ENCODE measurements at regions not wholly inside any gene's neighbourhood (a gene's known extent, or its start where the extent isn't known, plus 50 kb on each side); places are given as distances from the start of the nearest gene placed in this dataset.

DNA sequence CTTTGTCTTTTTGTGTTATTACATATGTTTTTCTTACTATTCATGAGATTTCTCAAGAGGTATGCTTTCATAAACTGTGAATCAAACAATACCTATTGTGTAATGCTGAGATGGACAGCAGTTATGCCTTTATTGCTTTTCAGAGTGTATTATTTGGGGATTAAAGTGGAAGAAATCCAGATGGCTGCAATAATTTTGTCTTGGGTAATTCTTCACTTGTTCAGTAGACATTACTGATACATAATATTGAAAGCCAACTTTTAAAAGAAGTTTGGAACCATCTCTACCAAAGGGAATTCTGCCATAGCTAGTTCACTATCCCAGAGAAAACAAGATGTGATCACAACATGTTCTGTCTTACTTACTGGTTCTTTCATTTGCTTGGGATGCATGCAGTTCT, 253.4 kb upstream of the ZSWIM2 start:
- ATAC-seq: no peak
- TF ChIP-seq, protein P1, sequence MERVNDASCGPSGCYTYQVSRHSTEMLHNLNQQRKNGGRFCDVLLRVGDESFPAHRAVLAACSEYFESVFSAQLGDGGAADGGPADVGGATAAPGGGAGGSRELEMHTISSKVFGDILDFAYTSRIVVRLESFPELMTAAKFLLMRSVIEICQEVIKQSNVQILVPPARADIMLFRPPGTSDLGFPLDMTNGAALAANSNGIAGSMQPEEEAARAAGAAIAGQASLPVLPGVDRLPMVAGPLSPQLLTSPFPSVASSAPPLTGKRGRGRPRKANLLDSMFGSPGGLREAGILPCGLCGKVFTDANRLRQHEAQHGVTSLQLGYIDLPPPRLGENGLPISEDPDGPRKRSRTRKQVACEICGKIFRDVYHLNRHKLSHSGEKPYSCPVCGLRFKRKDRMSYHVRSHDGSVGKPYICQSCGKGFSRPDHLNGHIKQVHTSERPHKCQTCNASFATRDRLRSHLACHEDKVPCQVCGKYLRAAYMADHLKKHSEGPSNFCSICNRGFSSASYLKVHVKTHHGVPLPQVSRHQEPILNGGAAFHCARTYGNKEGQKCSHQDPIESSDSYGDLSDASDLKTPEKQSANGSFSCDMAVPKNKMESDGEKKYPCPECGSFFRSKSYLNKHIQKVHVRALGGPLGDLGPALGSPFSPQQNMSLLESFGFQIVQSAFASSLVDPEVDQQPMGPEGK (CRISPR knock-in tag; IDR thresholded peaks at IDR 0.05; ENCODE audit: borderline replicate concordance): no peak
- no peak for TF ChIP-seq ZNF565 (CRISPR knock-in tag; conservative IDR thresholded peaks at IDR 0.05; ENCODE audit: low read depth)

DNA sequence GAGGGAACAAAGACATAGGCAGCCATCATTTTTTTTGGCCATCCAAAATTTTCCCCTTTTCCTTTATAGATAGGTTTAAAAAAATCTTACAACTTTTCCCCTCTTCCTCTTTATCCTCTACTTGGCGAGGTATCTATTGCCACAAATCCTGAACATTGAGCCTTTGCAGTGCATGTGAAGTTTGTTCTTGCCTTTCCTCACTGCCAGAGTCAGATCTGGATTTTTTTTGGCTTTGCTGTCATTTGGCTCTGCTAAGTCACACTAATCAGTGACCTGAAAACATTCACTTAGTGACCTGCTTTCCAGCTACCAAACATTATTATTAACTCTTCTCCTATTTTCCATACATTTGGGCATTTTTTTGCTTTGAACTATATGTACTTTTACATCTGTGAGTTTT, 249.2 kb upstream of the ZSWIM2 start:
- TF ChIP-seq, protein P2, sequence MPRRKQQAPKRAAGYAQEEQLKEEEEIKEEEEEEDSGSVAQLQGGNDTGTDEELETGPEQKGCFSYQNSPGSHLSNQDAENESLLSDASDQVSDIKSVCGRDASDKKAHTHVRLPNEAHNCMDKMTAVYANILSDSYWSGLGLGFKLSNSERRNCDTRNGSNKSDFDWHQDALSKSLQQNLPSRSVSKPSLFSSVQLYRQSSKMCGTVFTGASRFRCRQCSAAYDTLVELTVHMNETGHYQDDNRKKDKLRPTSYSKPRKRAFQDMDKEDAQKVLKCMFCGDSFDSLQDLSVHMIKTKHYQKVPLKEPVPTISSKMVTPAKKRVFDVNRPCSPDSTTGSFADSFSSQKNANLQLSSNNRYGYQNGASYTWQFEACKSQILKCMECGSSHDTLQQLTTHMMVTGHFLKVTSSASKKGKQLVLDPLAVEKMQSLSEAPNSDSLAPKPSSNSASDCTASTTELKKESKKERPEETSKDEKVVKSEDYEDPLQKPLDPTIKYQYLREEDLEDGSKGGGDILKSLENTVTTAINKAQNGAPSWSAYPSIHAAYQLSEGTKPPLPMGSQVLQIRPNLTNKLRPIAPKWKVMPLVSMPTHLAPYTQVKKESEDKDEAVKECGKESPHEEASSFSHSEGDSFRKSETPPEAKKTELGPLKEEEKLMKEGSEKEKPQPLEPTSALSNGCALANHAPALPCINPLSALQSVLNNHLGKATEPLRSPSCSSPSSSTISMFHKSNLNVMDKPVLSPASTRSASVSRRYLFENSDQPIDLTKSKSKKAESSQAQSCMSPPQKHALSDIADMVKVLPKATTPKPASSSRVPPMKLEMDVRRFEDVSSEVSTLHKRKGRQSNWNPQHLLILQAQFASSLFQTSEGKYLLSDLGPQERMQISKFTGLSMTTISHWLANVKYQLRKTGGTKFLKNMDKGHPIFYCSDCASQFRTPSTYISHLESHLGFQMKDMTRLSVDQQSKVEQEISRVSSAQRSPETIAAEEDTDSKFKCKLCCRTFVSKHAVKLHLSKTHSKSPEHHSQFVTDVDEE (CRISPR knock-in tag; IDR thresholded peaks at IDR 0.05): no peak
- TF ChIP-seq ZNF70 (CRISPR knock-in tag; IDR thresholded peaks at IDR 0.05) (no peak), CSDC2 (CRISPR knock-in tag; IDR thresholded peaks at IDR 0.05) (no peak), ZNF565 (CRISPR knock-in tag; conservative IDR thresholded peaks at IDR 0.05; ENCODE audit: low read depth) (no peak), OSR1 (CRISPR knock-in tag; IDR thresholded peaks at IDR 0.05) (no peak), PPARA (CRISPR knock-in tag; IDR thresholded peaks at IDR 0.05; ENCODE audit: borderline replicate concordance) (no peak), BACH2 (CRISPR knock-in tag; IDR thresholded peaks at IDR 0.05; ENCODE audit: borderline replicate concordance) (no peak), ZC3H10 (CRISPR knock-in tag; IDR thresholded peaks at IDR 0.05) (no peak), GLIS3 (CRISPR knock-in tag; IDR thresholded peaks at IDR 0.05) (no peak), TCF4 (CRISPR knock-in tag; IDR thresholded peaks at IDR 0.05; ENCODE audit: borderline replicate concordance) (no peak)
- no peak for ATAC-seq

DNA sequence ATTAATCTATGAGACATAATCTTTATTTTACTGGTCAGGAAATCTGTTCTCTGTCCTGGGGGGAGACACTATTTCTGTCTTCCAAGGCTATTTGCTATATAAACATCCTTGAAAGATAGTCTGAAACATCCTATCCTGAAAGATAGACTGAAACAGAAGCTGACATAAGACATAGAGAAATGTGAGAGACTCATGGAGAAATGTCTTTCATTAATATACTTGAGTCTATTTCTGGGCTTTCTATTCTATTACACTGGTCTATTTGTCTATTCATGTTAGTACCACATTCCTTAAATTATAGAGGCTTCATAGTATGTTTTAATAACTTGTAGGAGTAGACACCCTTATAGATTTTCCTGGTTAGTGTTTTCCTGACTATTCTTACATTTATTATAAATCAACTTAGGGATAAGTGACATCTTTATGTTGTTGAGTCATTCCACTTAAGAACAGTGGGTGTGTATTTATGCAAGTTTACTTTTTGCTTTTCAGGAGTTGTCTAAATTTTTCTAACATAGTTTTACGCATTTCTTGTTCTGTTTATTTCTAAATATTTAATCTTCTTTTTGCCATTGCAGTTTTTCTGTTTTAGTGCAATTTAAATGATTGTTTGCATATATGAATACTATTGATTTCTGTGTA, 244.9 kb upstream of the ZSWIM2 start:
- ATAC-seq: no peak
- TF ChIP-seq ZNF565 (CRISPR knock-in tag; conservative IDR thresholded peaks at IDR 0.05; ENCODE audit: low read depth) (no peak), ISL1 (CRISPR knock-in tag; IDR thresholded peaks at IDR 0.05) (peak; percentile 50; the same call in 1 of the 2 replicates)

DNA sequence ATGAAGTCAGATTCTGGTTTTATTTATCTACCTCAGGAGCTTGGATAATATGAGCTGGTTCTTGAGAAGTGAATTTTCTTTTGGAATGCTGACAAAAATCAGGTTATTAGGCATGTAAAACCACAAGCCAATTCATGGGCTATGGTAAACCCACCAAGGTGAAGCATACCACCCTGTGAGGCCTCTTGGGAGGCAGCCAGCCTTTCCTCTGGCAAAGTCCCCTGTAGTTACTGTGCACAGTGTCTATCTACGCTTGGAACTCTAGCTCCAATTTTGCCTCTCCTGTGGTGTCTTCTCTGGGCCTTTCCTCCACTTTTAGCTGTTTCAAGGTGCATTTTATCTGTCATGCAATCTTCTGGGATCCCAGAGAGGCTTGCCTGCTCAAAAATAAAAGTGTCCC, 242.7 kb upstream of the ZSWIM2 start:
- TF ChIP-seq CSDC2 (CRISPR knock-in tag; IDR thresholded peaks at IDR 0.05) (no peak), BACH2 (CRISPR knock-in tag; IDR thresholded peaks at IDR 0.05; ENCODE audit: borderline replicate concordance) (no peak), ESRRG (CRISPR knock-in tag; IDR thresholded peaks at IDR 0.05) (no peak), SNAI2 (CRISPR knock-in tag; IDR thresholded peaks at IDR 0.05) (no peak), GLIS3 (CRISPR knock-in tag; IDR thresholded peaks at IDR 0.05) (no peak), ZNF8 (CRISPR knock-in tag; IDR thresholded peaks at IDR 0.05) (no peak), ZNF565 (CRISPR knock-in tag; conservative IDR thresholded peaks at IDR 0.05; ENCODE audit: low read depth) (no peak), RARB (CRISPR knock-in tag; IDR thresholded peaks at IDR 0.05) (no peak), ISL1 (CRISPR knock-in tag; IDR thresholded peaks at IDR 0.05) (no peak), ZC3H10 (CRISPR knock-in tag; IDR thresholded peaks at IDR 0.05) (no peak), ARNTL (CRISPR knock-in tag; IDR thresholded peaks at IDR 0.05; ENCODE audit: borderline replicate concordance, low read depth) (no peak), OSR1 (CRISPR knock-in tag; IDR thresholded peaks at IDR 0.05) (no peak), ZFP3 (CRISPR knock-in tag; IDR thresholded peaks at IDR 0.05) (no peak), TCF4 (CRISPR knock-in tag; IDR thresholded peaks at IDR 0.05; ENCODE audit: borderline replicate concordance) (no peak), PPARA (CRISPR knock-in tag; IDR thresholded peaks at IDR 0.05; ENCODE audit: borderline replicate concordance) (no peak)
- TF ChIP-seq, protein P3, sequence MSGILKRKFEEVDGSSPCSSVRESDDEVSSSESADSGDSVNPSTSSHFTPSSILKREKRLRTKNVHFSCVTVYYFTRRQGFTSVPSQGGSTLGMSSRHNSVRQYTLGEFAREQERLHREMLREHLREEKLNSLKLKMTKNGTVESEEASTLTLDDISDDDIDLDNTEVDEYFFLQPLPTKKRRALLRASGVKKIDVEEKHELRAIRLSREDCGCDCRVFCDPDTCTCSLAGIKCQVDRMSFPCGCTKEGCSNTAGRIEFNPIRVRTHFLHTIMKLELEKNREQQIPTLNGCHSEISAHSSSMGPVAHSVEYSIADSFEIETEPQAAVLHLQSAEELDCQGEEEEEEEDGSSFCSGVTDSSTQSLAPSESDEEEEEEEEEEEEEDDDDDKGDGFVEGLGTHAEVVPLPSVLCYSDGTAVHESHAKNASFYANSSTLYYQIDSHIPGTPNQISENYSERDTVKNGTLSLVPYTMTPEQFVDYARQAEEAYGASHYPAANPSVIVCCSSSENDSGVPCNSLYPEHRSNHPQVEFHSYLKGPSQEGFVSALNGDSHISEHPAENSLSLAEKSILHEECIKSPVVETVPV (CRISPR knock-in tag; IDR thresholded peaks at IDR 0.05): no peak
- TF ChIP-seq, protein P2 (CRISPR knock-in tag; IDR thresholded peaks at IDR 0.05): no peak
- TF ChIP-seq, protein P4, sequence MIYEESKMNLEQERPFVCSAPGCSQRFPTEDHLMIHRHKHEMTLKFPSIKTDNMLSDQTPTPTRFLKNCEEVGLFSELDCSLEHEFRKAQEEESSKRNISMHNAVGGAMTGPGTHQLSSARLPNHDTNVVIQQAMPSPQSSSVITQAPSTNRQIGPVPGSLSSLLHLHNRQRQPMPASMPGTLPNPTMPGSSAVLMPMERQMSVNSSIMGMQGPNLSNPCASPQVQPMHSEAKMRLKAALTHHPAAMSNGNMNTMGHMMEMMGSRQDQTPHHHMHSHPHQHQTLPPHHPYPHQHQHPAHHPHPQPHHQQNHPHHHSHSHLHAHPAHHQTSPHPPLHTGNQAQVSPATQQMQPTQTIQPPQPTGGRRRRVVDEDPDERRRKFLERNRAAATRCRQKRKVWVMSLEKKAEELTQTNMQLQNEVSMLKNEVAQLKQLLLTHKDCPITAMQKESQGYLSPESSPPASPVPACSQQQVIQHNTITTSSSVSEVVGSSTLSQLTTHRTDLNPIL (CRISPR knock-in tag; IDR thresholded peaks at IDR 0.05; ENCODE audit: low read depth): no peak
- TF ChIP-seq, protein P1 (CRISPR knock-in tag; IDR thresholded peaks at IDR 0.05; ENCODE audit: borderline replicate concordance): no peak
- no peak for ATAC-seq

Measured in SK-N-SH treated with all-trans-retinoic acid at 6 μM for 48 hours (cell line).